Mucosa of descending colon (tissue), 3 donors: ENCODE measurements at regions not wholly inside any gene's neighbourhood (a gene's known extent, or its start where the extent isn't known, plus 50 kb on each side); places are given as distances from the start of the nearest gene placed in this dataset.

Experiments
- ATAC-seq: fragments of 200-7000 bp; cut with Tn5 transposase; one replicate; pipeline ENCODE4 v1.9.1; 2020; ENCODE audit warnings: mild to moderate bottlenecking, moderate library complexity
- DNase-seq, 3 donors: peaks; one replicate each; pipeline ENCODE4 v3.0.0-alpha.2; 2020
- H3K36me3 ChIP-seq: fragments of 200-600 bp; one replicate; pipeline ENCODE4 v1.8.0; 2021; ENCODE audit warnings: low read depth, mild to moderate bottlenecking
- H3K4me1 ChIP-seq: fragments of 200-600 bp; one replicate; pipeline ENCODE4 v1.8.0; 2021; ENCODE audit warnings: low read depth, mild to moderate bottlenecking
- H3K4me3 ChIP-seq: fragments of 200-600 bp; one replicate; pipeline ENCODE4 v1.8.0; 2021; ENCODE audit warnings: mild to moderate bottlenecking
- H3K9me3 ChIP-seq: fragments of 200-600 bp; one replicate; pipeline ENCODE4 v1.8.0; 2021; ENCODE audit warnings: mild to moderate bottlenecking
- CTCF ChIP-seq: fragments of 200-600 bp; IDR thresholded peaks from one replicate; pipeline ENCODE4 v1.8.0; 2022; ENCODE audit warnings: antibody characterized with exemption, mild to moderate bottlenecking
- intact Hi-C, 2 donors: fragments of 100-400 bp; cut with DNase I in 1 of 2; cut with micrococcal nuclease in 1 of 2; formaldehyde crosslinking; loops; one replicate each; pipeline versions ENCODE4 v1.11.0 to v1.11.1; 2022; cut with DNase I, micrococcal nuclease
- donor health status: DM: no; HTN: no; CAD: no; lungs with moderate emphysema.
- donor health status: DM: no; HTN: no; CAD: no.
- donor health status: DM: no; HTN: yes; CAD: no.

- H3K9me3 ChIP-seq: no peaks in the 10 kb centered on the region
- H3K4me3 ChIP-seq: no peak overlapping the region
- ATAC-seq (no peak), DNase-seq (no peak)
- no peak for TF ChIP-seq CTCF
- intact Hi-C loops: no loop called here
- no peaks in the 10 kb centered on the region for H3K36me3 ChIP-seq
- no peaks in the 10 kb centered on the region for H3K4me1 ChIP-seq
Observed at GRCh38 chr2:198900141-198900540, 557.6 kb downstream of the SATB2 start.

GRCh38 chr2:198890490-198890889, 567.2 kb downstream of the SATB2 start:
- TF ChIP-seq CTCF: no peak
- no peak overlapping the region for H3K4me3 ChIP-seq
- no peak for ATAC-seq
- no peaks in the 10 kb centered on the region for H3K9me3 ChIP-seq
- intact Hi-C loops: no loop called here
- H3K4me1 ChIP-seq: no peaks in the 10 kb centered on the region
- H3K36me3 ChIP-seq: no peaks in the 10 kb centered on the region
- no peak for DNase-seq

- Histone ChIP-seq H3K4me1 (no peaks in the 10 kb centered on the region), H3K9me3 (no peaks in the 10 kb centered on the region), H3K4me3 (no peak overlapping the region), H3K36me3 (no peaks in the 10 kb centered on the region)
- DNase-seq (no peak), ATAC-seq (no peak)
- intact Hi-C loops: no loop called here
- TF ChIP-seq CTCF: no peak
Observed at GRCh38 chr2:198883604-198884003, 574.1 kb downstream of the SATB2 start.

GRCh38 chr2:198880986-198881385, 576.8 kb downstream of the SATB2 start:
- no peaks in the 10 kb centered on the region for H3K36me3 ChIP-seq
- intact Hi-C loops: no loop called here
- no peaks in the 10 kb centered on the region for H3K9me3 ChIP-seq
- H3K4me1 ChIP-seq: no peaks in the 10 kb centered on the region
- ATAC-seq (no peak), DNase-seq (no peak)
- H3K4me3 ChIP-seq: no peak overlapping the region
- no peak for TF ChIP-seq CTCF

GRCh38 chr2:198880421-198880820, 577.3 kb downstream of the SATB2 start:
- Histone ChIP-seq H3K4me1 (no peaks in the 10 kb centered on the region), H3K9me3 (no peaks in the 10 kb centered on the region), H3K36me3 (no peaks in the 10 kb centered on the region), H3K4me3 (no peak overlapping the region)
- DNase-seq (no peak), ATAC-seq (no peak)
- intact Hi-C loops: no loop called here
- no peak for TF ChIP-seq CTCF

GRCh38 chr2:198874472-198874858, 583.3 kb downstream of the SATB2 start:
- TF ChIP-seq CTCF: no peak
- intact Hi-C loops: no loop called here

More at GRCh38 chr2:198874472-198874858, 583.3 kb downstream of the SATB2 start:
- Histone ChIP-seq H3K4me1 (no peaks in the 10 kb centered on the region), H3K4me3 (no peak overlapping the region), H3K36me3 (no peaks in the 10 kb centered on the region), H3K9me3 (no peaks in the 10 kb centered on the region)
- DNase-seq: no peak
- no peak for ATAC-seq
